ENCODE measurements at regions not wholly inside any gene's neighbourhood (a gene's known extent, or its start where the extent isn't known, plus 50 kb on each side); places are given as distances from the start of the nearest gene placed in this dataset.
A peak's percentile ranks its signal among the peaks of the same experiment; 100 is the strongest.

- no peaks in the 10 kb centered on the region for H3K27me3 ChIP-seq (replicated peaks)
- TF ChIP-seq CTCF (IDR thresholded peaks at IDR 0.05; ENCODE audit: low read depth, low read length, missing control alignments): no peak
- DNase-seq: peak; percentile 73
- no peak overlapping the region for H3K27ac ChIP-seq
- in situ Hi-C loops (cut with HindIII; ENCODE audit: low pct_ligation_motif_present, low sequenced_read_pairs): no loop called here
- H3K4me3 ChIP-seq (ENCODE audit: low read depth, low read length): no peak overlapping the region
- no peaks in the 10 kb centered on the region for H3K36me3 ChIP-seq (replicated peaks)
These were observed 217.0 kb downstream of the ZNF621 start for GRCh38 chr3:40741729-40742128.

GRCh38 chr3:40745381-40746106 is 220.8 kb downstream of the ZNF621 start:
- Histone ChIP-seq H3K4me3 (ENCODE audit: low read depth, low read length) (no peak overlapping the region), H3K36me3 (replicated peaks) (no peaks in the 10 kb centered on the region), H3K27ac (no peak overlapping the region), H3K27me3 (replicated peaks) (no peaks in the 10 kb centered on the region)
- DNase-seq: peak; percentile 7
- in situ Hi-C loops (cut with HindIII; ENCODE audit: low pct_ligation_motif_present, low sequenced_read_pairs): no loop called here
- TF ChIP-seq CTCF (IDR thresholded peaks at IDR 0.05; ENCODE audit: low read depth, low read length, missing control alignments): no peak

- no peak for TF ChIP-seq CTCF (IDR thresholded peaks at IDR 0.05; ENCODE audit: low read depth, low read length, missing control alignments)
- no peak overlapping the region for H3K4me3 ChIP-seq (ENCODE audit: low read depth, low read length)
- in situ Hi-C loops (cut with HindIII; ENCODE audit: low pct_ligation_motif_present, low sequenced_read_pairs): no loop called here
These were observed 226.9 kb downstream of the ZNF621 start for GRCh38 chr3:40751666-40752065.

GRCh38 chr3:40752492-40752891 is 227.7 kb downstream of the ZNF621 start:
- Histone ChIP-seq H3K27me3 (replicated peaks) (no peaks in the 10 kb centered on the region), H3K27ac (no peak overlapping the region), H3K4me3 (ENCODE audit: low read depth, low read length) (no peak overlapping the region), H3K36me3 (replicated peaks) (no peaks in the 10 kb centered on the region)
- TF ChIP-seq CTCF (IDR thresholded peaks at IDR 0.05; ENCODE audit: low read depth, low read length, missing control alignments): no peak
- in situ Hi-C loops (cut with HindIII; ENCODE audit: low pct_ligation_motif_present, low sequenced_read_pairs): no loop called here
- no peak for DNase-seq

More at GRCh38 chr3:40751666-40752065, 226.9 kb downstream of the ZNF621 start:
- no peak for DNase-seq
- H3K27me3 ChIP-seq (replicated peaks): no peaks in the 10 kb centered on the region
- H3K27ac ChIP-seq: no peak overlapping the region
- no peaks in the 10 kb centered on the region for H3K36me3 ChIP-seq (replicated peaks)

- in situ Hi-C loops (cut with HindIII; ENCODE audit: low pct_ligation_motif_present, low sequenced_read_pairs): no loop called here
- no peaks in the 10 kb centered on the region for H3K27me3 ChIP-seq (replicated peaks)
- TF ChIP-seq CTCF (IDR thresholded peaks at IDR 0.05; ENCODE audit: low read depth, low read length, missing control alignments): no peak
- no peak overlapping the region for H3K27ac ChIP-seq
- no peak for DNase-seq
- H3K36me3 ChIP-seq (replicated peaks): no peaks in the 10 kb centered on the region
- no peak overlapping the region for H3K4me3 ChIP-seq (ENCODE audit: low read depth, low read length)
These were observed 228.6 kb downstream of the ZNF621 start for GRCh38 chr3:40753291-40753770.

- DNase-seq: no peak
- TF ChIP-seq CTCF (IDR thresholded peaks at IDR 0.05; ENCODE audit: low read depth, low read length, missing control alignments): no peak
- Histone ChIP-seq H3K27me3 (replicated peaks) (no peaks in the 10 kb centered on the region), H3K27ac (no peak overlapping the region), H3K36me3 (replicated peaks) (no peaks in the 10 kb centered on the region), H3K4me3 (ENCODE audit: low read depth, low read length) (no peak overlapping the region)
- in situ Hi-C loops (cut with HindIII; ENCODE audit: low pct_ligation_motif_present, low sequenced_read_pairs): no loop called here
These were observed 229.2 kb downstream of the ZNF621 start for GRCh38 chr3:40753951-40754350.
